GM19023 (cell line): ENCODE measurements at regions not wholly inside any gene's neighbourhood (a gene's known extent, or its start where the extent isn't known, plus 50 kb on each side); places are given as distances from the start of the nearest gene placed in this dataset.

ENCODE experiments used
- ATAC-seq: cut with Tn5 transposase; IDR thresholded peaks from one replicate; pipeline ENCODE4 v1.9.1; 2021; ENCODE audit warnings: mild to moderate bottlenecking, moderate library complexity; ENCODE audit not compliant: unreplicated experiment

- no peak for ATAC-seq
These were observed 298.4 kb downstream of the PSAT1 start for GRCh38 chr9:78595200-78595945.

- ATAC-seq = no peak
These were observed 299.4 kb downstream of the PSAT1 start for GRCh38 chr9:78596346-78596745.

- no peak for ATAC-seq
These were observed 301.2 kb downstream of the PSAT1 start for GRCh38 chr9:78598120-78598519.

GRCh38 chr9:78599926-78600325, 303.0 kb downstream of the PSAT1 start:
- no peak for ATAC-seq

GRCh38 chr9:78601957-78602565, 305.1 kb downstream of the PSAT1 start:
- ATAC-seq = no peak

- ATAC-seq = no peak
These were observed 308.4 kb downstream of the PSAT1 start for GRCh38 chr9:78605041-78606000.

- ATAC-seq = no peak
These were observed 309.1 kb downstream of the PSAT1 start for GRCh38 chr9:78606001-78606379.

GRCh38 chr9:78607853-78608252, 310.9 kb downstream of the PSAT1 start:
- ATAC-seq = no peak

GRCh38 chr9:78609450-78609849, 312.5 kb downstream of the PSAT1 start:
- no peak for ATAC-seq

- ATAC-seq = no peak
These were observed 315.2 kb downstream of the PSAT1 start for GRCh38 chr9:78612091-78612490.

GRCh38 chr9:78613006-78613405, 316.1 kb downstream of the PSAT1 start:
- no peak for ATAC-seq

GRCh38 chr9:78614892-78615291, 318.0 kb downstream of the PSAT1 start:
- ATAC-seq = no peak

GRCh38 chr9:78615372-78615771, 318.4 kb downstream of the PSAT1 start:
- no peak for ATAC-seq

GRCh38 chr9:78618735-78619134, 321.8 kb downstream of the PSAT1 start:
- no peak for ATAC-seq

- ATAC-seq = no peak
These were observed 323.4 kb downstream of the PSAT1 start for GRCh38 chr9:78620303-78620702.

GRCh38 chr9:78620764-78621163, 323.8 kb downstream of the PSAT1 start:
- ATAC-seq = no peak

- ATAC-seq = no peak
These were observed 325.2 kb downstream of the PSAT1 start for GRCh38 chr9:78622126-78622525.

GRCh38 chr9:78626971-78627370, 330.0 kb downstream of the PSAT1 start:
- no peak for ATAC-seq

- no peak for ATAC-seq
These were observed 334.0 kb downstream of the PSAT1 start for GRCh38 chr9:78630966-78631365.

- ATAC-seq = no peak
These were observed 343.8 kb downstream of the PSAT1 start for GRCh38 chr9:78640728-78641127.

- ATAC-seq = no peak
These were observed 347.4 kb downstream of the PSAT1 start for GRCh38 chr9:78644359-78644758.

GRCh38 chr9:78654324-78654723, 357.4 kb downstream of the PSAT1 start:
- ATAC-seq = no peak
